GM12873 (cell line): ENCODE measurements at regions not wholly inside any gene's neighbourhood (a gene's known extent, or its start where the extent isn't known, plus 50 kb on each side); places are given as distances from the start of the nearest gene placed in this dataset.

Source experiments
- TF ChIP-seq, protein P1 (sequence below): IDR thresholded peaks from 2 replicates; pipeline ENCODE4 v1.5.1; 2012; ENCODE audit warnings: low read depth, mild to moderate bottlenecking, moderate library complexity, low read length, control low read depth; ENCODE audit not compliant: insufficient read depth; ENCODE audit errors: missing control alignments

GRCh38 chr1:29497395-29498125 is 261.2 kb downstream of the PTPRU start:
- TF ChIP-seq, protein P1, sequence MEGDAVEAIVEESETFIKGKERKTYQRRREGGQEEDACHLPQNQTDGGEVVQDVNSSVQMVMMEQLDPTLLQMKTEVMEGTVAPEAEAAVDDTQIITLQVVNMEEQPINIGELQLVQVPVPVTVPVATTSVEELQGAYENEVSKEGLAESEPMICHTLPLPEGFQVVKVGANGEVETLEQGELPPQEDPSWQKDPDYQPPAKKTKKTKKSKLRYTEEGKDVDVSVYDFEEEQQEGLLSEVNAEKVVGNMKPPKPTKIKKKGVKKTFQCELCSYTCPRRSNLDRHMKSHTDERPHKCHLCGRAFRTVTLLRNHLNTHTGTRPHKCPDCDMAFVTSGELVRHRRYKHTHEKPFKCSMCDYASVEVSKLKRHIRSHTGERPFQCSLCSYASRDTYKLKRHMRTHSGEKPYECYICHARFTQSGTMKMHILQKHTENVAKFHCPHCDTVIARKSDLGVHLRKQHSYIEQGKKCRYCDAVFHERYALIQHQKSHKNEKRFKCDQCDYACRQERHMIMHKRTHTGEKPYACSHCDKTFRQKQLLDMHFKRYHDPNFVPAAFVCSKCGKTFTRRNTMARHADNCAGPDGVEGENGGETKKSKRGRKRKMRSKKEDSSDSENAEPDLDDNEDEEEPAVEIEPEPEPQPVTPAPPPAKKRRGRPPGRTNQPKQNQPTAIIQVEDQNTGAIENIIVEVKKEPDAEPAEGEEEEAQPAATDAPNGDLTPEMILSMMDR: no peak

GRCh38 chr1:29496701-29497100 is 260.4 kb downstream of the PTPRU start:
- TF ChIP-seq, protein P1: no peak

GRCh38 chr1:29490204-29490934 is 254.0 kb downstream of the PTPRU start:
- TF ChIP-seq, protein P1: no peak

- TF ChIP-seq, protein P1: no peak
Measured at GRCh38 chr1:29489471-29489870, 253.1 kb downstream of the PTPRU start.

DNA sequence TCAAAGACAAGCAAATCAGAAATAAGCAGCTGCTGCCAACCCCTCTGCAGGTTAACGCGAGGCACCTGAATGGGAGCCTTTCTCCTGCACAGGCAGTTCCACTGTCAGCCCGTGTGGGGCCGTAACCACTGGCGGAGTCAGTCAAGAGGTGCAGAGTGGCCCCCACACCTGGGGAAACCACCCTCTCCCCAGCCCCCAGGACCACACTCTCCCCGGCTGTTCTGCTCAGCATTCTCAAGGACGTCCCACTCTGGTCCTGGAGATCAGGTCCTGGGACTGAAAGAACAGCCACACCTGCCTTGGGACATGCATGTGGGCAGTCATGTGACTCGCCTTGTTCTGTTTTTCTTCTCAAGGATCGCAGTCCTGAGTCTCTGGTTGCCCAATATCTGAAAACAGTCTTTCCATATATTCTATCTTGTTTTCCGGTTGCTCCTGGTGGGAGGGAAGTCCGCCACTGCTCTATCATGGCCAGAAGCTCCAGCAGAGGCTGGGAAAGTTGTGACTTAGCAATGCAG is 252.5 kb downstream of the PTPRU start:
- TF ChIP-seq, protein P1: no peak

- TF ChIP-seq, protein P1: no peak
Measured at GRCh38 chr1:29488086-29488793, 251.9 kb downstream of the PTPRU start.

- TF ChIP-seq, protein P1: no peak
Measured at GRCh38 chr1:29487291-29487690, 251.0 kb downstream of the PTPRU start.
